ENCODE measurements at regions not wholly inside any gene's neighbourhood (a gene's known extent, or its start where the extent isn't known, plus 50 kb on each side); places are given as distances from the start of the nearest gene placed in this dataset.

DNA sequence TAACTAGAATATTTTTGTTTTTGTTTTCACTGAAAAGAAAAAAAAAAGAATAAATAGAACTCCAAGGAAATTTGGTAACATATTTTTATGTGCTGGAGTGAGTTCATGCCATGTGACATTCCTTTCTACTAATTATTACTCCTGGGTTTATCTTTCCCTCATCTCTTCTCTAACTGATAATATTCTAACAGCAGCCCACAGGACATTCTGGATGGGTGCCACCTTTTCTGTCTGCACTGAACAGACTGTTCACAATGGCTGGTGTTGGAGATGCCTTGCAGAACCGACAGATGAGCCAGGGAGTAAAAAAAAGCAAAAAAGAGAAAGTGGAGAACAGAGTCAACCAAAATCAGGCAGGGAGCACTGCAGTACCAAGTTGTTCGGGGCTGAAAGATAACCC is 151.3 kb downstream of the OR4M2 start:
- ChIA-PET CTCF (no interaction called here), POLR2A (no interaction called here)
- no peak for DNase-seq (ENCODE audit: low read depth, low spot score)
- no peaks in the 10 kb centered on the region for H3K27me3 ChIP-seq (ENCODE audit: control insufficient read depth in 2 of 2, insufficient read depth in 2 of 2, low read length in 2 of 2)
- H3K4me1 ChIP-seq (ENCODE audit: control insufficient read depth, extremely low read depth, insufficient read depth, low read length) = no peaks in the 10 kb centered on the region
- no peak overlapping the region for H3K27ac ChIP-seq (ENCODE audit: insufficient read depth, low read depth, low read length)
- H3K9me1 ChIP-seq (replicated peaks; ENCODE audit: control insufficient read depth, extremely low read depth, insufficient read depth, low read length) = no peaks in the 10 kb centered on the region
- no peak overlapping the region for H3K9ac ChIP-seq (replicated peaks; ENCODE audit: extremely low read depth, insufficient read depth, low read length)
- no peak overlapping the region for H3K4me2 ChIP-seq (ENCODE audit: insufficient read depth, low read length)
- TF ChIP-seq POLR2A (IDR thresholded peaks at IDR 0.05; ENCODE audit: low read depth, low read length) (no peak), GATA2 (IDR thresholded peaks at IDR 0.05; ENCODE audit: insufficient read depth, insufficient read length, low read depth, low read length) (no peak), MYC (IDR thresholded peaks at IDR 0.05; ENCODE audit: low read depth, low read length) (no peak), EZH2 (IDR thresholded peaks at IDR 0.05; ENCODE audit: borderline replicate concordance, low read depth, low read length, severe bottlenecking) (no peak), POLR2AphosphoS5 (IDR thresholded peaks at IDR 0.05; ENCODE audit: insufficient read depth, low read depth, low read length) (no peak), FOS (IDR thresholded peaks at IDR 0.05; ENCODE audit: borderline replicate concordance, insufficient read depth, low read length) (no peak), JUN (IDR thresholded peaks at IDR 0.05; ENCODE audit: borderline replicate concordance, insufficient read depth, insufficient read length, low read depth) (no peak), MAX (IDR thresholded peaks at IDR 0.05; ENCODE audit: insufficient read depth, insufficient read length) (no peak)
- TF ChIP-seq, protein P1, sequence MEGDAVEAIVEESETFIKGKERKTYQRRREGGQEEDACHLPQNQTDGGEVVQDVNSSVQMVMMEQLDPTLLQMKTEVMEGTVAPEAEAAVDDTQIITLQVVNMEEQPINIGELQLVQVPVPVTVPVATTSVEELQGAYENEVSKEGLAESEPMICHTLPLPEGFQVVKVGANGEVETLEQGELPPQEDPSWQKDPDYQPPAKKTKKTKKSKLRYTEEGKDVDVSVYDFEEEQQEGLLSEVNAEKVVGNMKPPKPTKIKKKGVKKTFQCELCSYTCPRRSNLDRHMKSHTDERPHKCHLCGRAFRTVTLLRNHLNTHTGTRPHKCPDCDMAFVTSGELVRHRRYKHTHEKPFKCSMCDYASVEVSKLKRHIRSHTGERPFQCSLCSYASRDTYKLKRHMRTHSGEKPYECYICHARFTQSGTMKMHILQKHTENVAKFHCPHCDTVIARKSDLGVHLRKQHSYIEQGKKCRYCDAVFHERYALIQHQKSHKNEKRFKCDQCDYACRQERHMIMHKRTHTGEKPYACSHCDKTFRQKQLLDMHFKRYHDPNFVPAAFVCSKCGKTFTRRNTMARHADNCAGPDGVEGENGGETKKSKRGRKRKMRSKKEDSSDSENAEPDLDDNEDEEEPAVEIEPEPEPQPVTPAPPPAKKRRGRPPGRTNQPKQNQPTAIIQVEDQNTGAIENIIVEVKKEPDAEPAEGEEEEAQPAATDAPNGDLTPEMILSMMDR (IDR thresholded peaks at IDR 0.05; ENCODE audit: extremely low read depth in 1 of 2, insufficient read depth in 1 of 2, low read depth in 1 of 2, low read length in 2 of 2) = no peak
- no peaks in the 10 kb centered on the region for H3K36me3 ChIP-seq (ENCODE audit: control insufficient read depth in 2 of 2, extremely low read depth in 1 of 2, insufficient read depth in 2 of 2, low read length in 2 of 2)
- no peak overlapping the region for H3K4me3 ChIP-seq (replicated peaks in 1 of 3; ENCODE audit: insufficient read depth in 1 of 3, low read depth in 1 of 3, low read length in 3 of 3)
- no peaks in the 10 kb centered on the region for H4K20me1 ChIP-seq (replicated peaks; ENCODE audit: control insufficient read depth, extremely low read depth, insufficient read depth, low read length)
- FAIRE-seq = no peak
- no peaks in the 10 kb centered on the region for H3K79me2 ChIP-seq (ENCODE audit: control insufficient read depth, insufficient read depth, low read length)
- intact Hi-C loops (cut with micrococcal nuclease) (no loop called here), dilution Hi-C loops (cut with MboI; ENCODE audit: extremely low pct_ligation_motif_present, low sequenced_read_pairs) (no loop called here)
- BruUV-seq (replicated peaks) = no TSS peak
- peaks cover 25% of the 10 kb centered on the region for H3K9me3 ChIP-seq (replicated peaks; ENCODE audit: control insufficient read depth, insufficient read depth, low read length)
- H2AFZ ChIP-seq (ENCODE audit: low read depth, low read length) = no peak overlapping the region
